GM19328 (cell line): ENCODE measurements at regions not wholly inside any gene's neighbourhood (a gene's known extent, or its start where the extent isn't known, plus 50 kb on each side); places are given as distances from the start of the nearest gene placed in this dataset.

Experiments
- ATAC-seq: cut with Tn5 transposase; IDR thresholded peaks from one replicate; pipeline ENCODE4 v1.9.1; 2021; ENCODE audit warnings: mild to moderate bottlenecking, moderate library complexity; ENCODE audit not compliant: unreplicated experiment

- ATAC-seq, result no peak
These were observed 339.8 kb upstream of the LINC00305 start for GRCh38 chr18:64488698-64489097.

GRCh38 chr18:64474773-64475172 is 325.9 kb upstream of the LINC00305 start:
- no peak for ATAC-seq

- no peak for ATAC-seq
These were observed 325.4 kb upstream of the LINC00305 start for GRCh38 chr18:64474255-64474654.

GRCh38 chr18:64449434-64449833 is 300.5 kb upstream of the LINC00305 start:
- ATAC-seq, result no peak

- no peak for ATAC-seq
These were observed 295.9 kb upstream of the LINC00305 start for GRCh38 chr18:64444819-64445218.

- ATAC-seq, result no peak
These were observed 289.3 kb upstream of the LINC00305 start for GRCh38 chr18:64438178-64438577.

GRCh38 chr18:64436111-64436510 is 287.2 kb upstream of the LINC00305 start:
- ATAC-seq, result no peak

- no peak for ATAC-seq
These were observed 270.3 kb upstream of the LINC00305 start for GRCh38 chr18:64419156-64419555.

GRCh38 chr18:64416990-64417389 is 268.1 kb upstream of the LINC00305 start:
- no peak for ATAC-seq

GRCh38 chr18:64415218-64415617 is 266.3 kb upstream of the LINC00305 start:
- ATAC-seq, result no peak

- ATAC-seq, result no peak
These were observed 261.8 kb upstream of the LINC00305 start for GRCh38 chr18:64410685-64411084.

- ATAC-seq, result no peak
These were observed 260.6 kb upstream of the LINC00305 start for GRCh38 chr18:64409511-64409910.

GRCh38 chr18:64407606-64408005 is 258.7 kb upstream of the LINC00305 start:
- ATAC-seq, result no peak

GRCh38 chr18:64405161-64405560 is 256.3 kb upstream of the LINC00305 start:
- ATAC-seq, result no peak

GRCh38 chr18:64403784-64404503 is 255.1 kb upstream of the LINC00305 start:
- ATAC-seq, result no peak

GRCh38 chr18:64402636-64403035 is 253.7 kb upstream of the LINC00305 start:
- no peak for ATAC-seq

- no peak for ATAC-seq
These were observed 252.6 kb upstream of the LINC00305 start for GRCh38 chr18:64401268-64402060.

- ATAC-seq, result no peak
These were observed 250.7 kb upstream of the LINC00305 start for GRCh38 chr18:64399566-64399965.

- ATAC-seq, result no peak
These were observed 249.4 kb upstream of the LINC00305 start for GRCh38 chr18:64398320-64398719.

- ATAC-seq, result no peak
These were observed 243.3 kb upstream of the LINC00305 start for GRCh38 chr18:64392202-64392601.

- ATAC-seq, result no peak
These were observed 235.2 kb upstream of the LINC00305 start for GRCh38 chr18:64384101-64384500.

GRCh38 chr18:64380117-64380516 is 231.2 kb upstream of the LINC00305 start:
- ATAC-seq, result peak; percentile 95
